Heart left ventricle (tissue), 16 donors: ENCODE measurements at regions not wholly inside any gene's neighbourhood (a gene's known extent, or its start where the extent isn't known, plus 50 kb on each side); places are given as distances from the start of the nearest gene placed in this dataset.

Experiments used
- ATAC-seq, 4 donors: fragments of 200-7000 bp; cut with Tn5 transposase; one replicate each; pipeline ENCODE4 v1.9.1; 2020 to 2022; ENCODE audit warnings: moderate library complexity in 4 of 4, mild to moderate bottlenecking in 3 of 4, moderate number of reproducible peaks in 1 of 4
- DNase-seq, 5 donors: peaks; one replicate each; pipeline ENCODE4 v3.0.0-alpha.2; 2020
- H3K27ac ChIP-seq, 12 donors: fragments of 200-600 bp; sonication (generic) in 4 of 12; one replicate each; pipeline versions ENCODE4 v1.5.0 to v1.8.0; 2016 to 2022; ENCODE audit warnings: mild to moderate bottlenecking in 2 of 12
- H3K27me3 ChIP-seq, 9 donors: fragments of 200-600 bp; sonication (generic) in 2 of 9; one replicate each; pipeline versions ENCODE4 v1.5.1 to v1.8.0; 2016 to 2022; ENCODE audit warnings: mild to moderate bottlenecking in 3 of 9
- H3K36me3 ChIP-seq, 9 donors: fragments of 200-600 bp; sonication (generic) in 2 of 9; one replicate each; pipeline versions ENCODE4 v1.5.0 to v1.8.0; 2018 to 2022; ENCODE audit warnings: mild to moderate bottlenecking in 2 of 9
- H3K4me1 ChIP-seq, 12 donors: fragments of 200-600 bp; sonication (generic) in 4 of 12; one replicate each; pipeline versions ENCODE4 v1.5.0 to v1.8.0; 2016 to 2022; ENCODE audit warnings: mild to moderate bottlenecking in 3 of 12
- H3K4me3 ChIP-seq, 12 donors: fragments of 200-600 bp; sonication (generic) in 4 of 12; one replicate each; pipeline versions ENCODE4 v1.5.0 to v1.8.0; 2017 to 2022; ENCODE audit warnings: mild to moderate bottlenecking in 9 of 12, moderate library complexity in 4 of 12
- H3K9me3 ChIP-seq, 12 donors: fragments of 200-600 bp; sonication (generic) in 4 of 12; one replicate each; pipeline versions ENCODE4 v1.5.0 to v1.8.0; 2016 to 2022; ENCODE audit warnings: mild to moderate bottlenecking in 1 of 12
- CTCF ChIP-seq, 12 donors: fragments of 200-600 bp; sonication (generic) in 4 of 12; IDR thresholded peaks; one replicate each; pipeline versions ENCODE4 v1.5.0 to v1.8.0; 2018 to 2022; ENCODE audit warnings: antibody characterized with exemption in 12 of 12, mild to moderate bottlenecking in 5 of 12
- POLR2A ChIP-seq, 2 donors: fragments of 450-650 bp; IDR thresholded peaks; one replicate each; pipeline ENCODE4 v1.6.1; 2017; ENCODE audit warnings: antibody characterized with exemption in 2 of 2, mild to moderate bottlenecking in 2 of 2, moderate library complexity in 2 of 2
- WGBS, 4 donors: extraction: QIAGEN DNeasy Blood & Tissue Kit in 2 of 4; methylation state at CpG; one replicate each; pipeline versions ENCODE4 v1.1.5 to v1.1.7; 2013 to 2018; 5-methylcytosine and 5-hydroxymethylcytosine counted together
- intact Hi-C, 10 donors: fragments of 100-400 bp; cut with DNase I; formaldehyde crosslinking; loops; one replicate each; pipeline versions ENCODE4 v1.11.1 to v1.14.2; 2022
- donor health status: ischemic (EF 13 %, LVEDD 7.1; RV severe dilation, severe dysfunction).
- donor health status: healthy with polysubstance abuse.
- donor health status: DM: no; HTN: yes; CAD: no.
- donor health status: DM: no; HTN: no; CAD: no.
- donor health status: ischemic (EF 25% LVEDD 6.9; RV normal size, moderate dysfunction).
- donor health status: ischemic (EF 25% LVEDD 5.7; RV mildly dilated, moderate dysfunction).
- donor health status: healthy.
- donor health status: DM: yes; HTN: yes; CAD: no.
- donor health status: ischemic (EF 35%, LVEDD 5.7; RV mildly dilated, moderate dysfunction).
- donor health status: nonischemic (EF 11% LVEDD 7.7; RV severe dilation, severe dysfunction).
- donor health status: DM: yes; HTN: yes; CAD: no.
- donor health status: PGD.
- donor health status: ischemic (EF 29% LVEDD 5.4; RV normal size, mild dysfunction).
- donor health status: nonischemic (EF 23%, LVEDD 6.1; RV moderate dilation, normal function).

DNA sequence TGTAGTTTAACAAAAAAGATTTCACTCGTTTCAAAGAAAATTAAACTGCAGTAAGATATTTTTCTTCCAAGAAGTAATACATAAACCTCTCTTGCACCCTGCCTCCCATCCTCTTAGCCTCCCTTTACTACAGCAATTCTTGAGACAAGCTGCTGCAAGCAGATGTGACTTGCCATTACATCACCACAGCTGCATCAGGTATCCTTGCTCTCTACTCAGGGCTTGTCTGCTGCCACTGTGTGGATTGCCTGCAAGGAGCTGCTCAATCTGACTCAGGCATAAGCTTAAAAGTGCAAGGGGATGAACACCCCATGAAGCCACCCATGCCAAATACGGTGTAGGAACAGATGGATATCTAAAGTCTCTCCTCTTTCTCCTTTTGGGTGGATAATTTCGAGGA lies 609.9 kb downstream of the DNAJB9 start:
- peaks cover 0 to 20% (median 2%) of the 10 kb centered on the region in 12 donors for H3K9me3 ChIP-seq
- WGBS, 4 donors, result 69 to 83% (median 73%) methylated on average over 3 of the region's 3 CpGs
- TF ChIP-seq POLR2A (IDR thresholded peaks at IDR 0.05) (no peak), CTCF (IDR thresholded peaks at IDR 0.05) (no peak)

DNA sequence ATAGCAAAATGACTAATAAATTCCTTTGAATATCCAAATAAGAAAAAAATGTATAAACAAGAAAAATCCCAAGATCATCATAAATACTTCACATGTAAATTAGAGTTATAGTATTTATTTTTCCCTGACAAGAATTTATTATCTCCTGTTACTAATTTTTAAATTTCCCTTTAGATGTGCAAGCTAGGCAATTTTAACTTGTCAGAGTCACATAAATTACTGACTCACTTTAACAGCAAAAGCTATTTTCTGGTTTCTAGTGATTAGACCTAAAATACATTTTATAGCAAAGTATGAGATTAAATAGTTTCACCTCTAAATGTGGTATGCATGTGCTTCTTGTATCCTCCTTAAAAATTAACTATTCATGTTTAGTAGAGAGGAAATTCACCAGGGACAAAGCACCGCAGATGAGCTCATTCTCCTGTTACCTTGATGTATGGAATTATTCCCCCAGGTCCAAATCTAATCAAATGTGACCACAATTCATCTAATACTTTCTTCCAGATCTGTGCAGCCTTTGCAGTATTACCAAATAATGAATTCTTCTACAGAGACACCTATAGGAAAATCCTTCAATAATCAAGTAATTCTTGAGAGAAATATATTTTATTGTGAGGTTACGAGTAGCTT lies 621.2 kb downstream of the DNAJB9 start:
- H3K27me3 ChIP-seq, result no peaks in the 10 kb centered on the region
- WGBS, 4 donors, result 78 to 93% (median 81%) methylated on average over 2 of the region's 2 CpGs
- H3K36me3 ChIP-seq, result no peaks in the 10 kb centered on the region
- intact Hi-C loops, result no loop called here
- ATAC-seq, result no peak
- no peak overlapping the region for H3K27ac ChIP-seq
- H3K4me3 ChIP-seq, result no peak overlapping the region
- TF ChIP-seq POLR2A (IDR thresholded peaks at IDR 0.05) (no peak), CTCF (IDR thresholded peaks at IDR 0.05) (no peak)
- no peaks in the 10 kb centered on the region for H3K4me1 ChIP-seq
- no peak for DNase-seq
- H3K9me3 ChIP-seq, result peaks cover 0 to 8% (median 0%) of the 10 kb centered on the region in 12 donors

More for the DNA sequence above, 609.9 kb downstream of the DNAJB9 start:
- DNase-seq, result no peak
- H3K4me3 ChIP-seq, result no peak overlapping the region
- no peak for ATAC-seq
- intact Hi-C loops, result no loop called here
- H3K27ac ChIP-seq, result no peak overlapping the region
- H3K27me3 ChIP-seq, result no peaks in the 10 kb centered on the region
- no peaks in the 10 kb centered on the region for H3K4me1 ChIP-seq
- no peaks in the 10 kb centered on the region for H3K36me3 ChIP-seq

DNA sequence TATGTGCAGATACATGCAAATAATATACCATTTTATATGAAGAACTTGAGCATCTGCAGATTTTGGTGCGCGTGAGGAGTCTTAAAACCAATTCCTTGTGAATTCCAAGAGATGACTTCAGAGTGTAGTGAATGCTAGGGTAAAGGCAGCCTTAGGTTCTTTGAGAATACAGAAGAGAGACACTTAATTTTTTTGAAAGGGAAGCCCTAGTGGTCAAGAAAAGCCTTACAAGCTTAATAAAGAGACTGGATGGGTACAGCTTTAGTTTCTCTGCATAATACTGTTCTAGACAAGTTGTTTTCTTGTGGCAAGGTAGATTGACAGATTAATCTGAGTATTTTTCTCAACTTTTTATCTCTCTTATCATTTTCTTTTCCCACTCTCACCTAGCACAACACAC lies 636.5 kb downstream of the DNAJB9 start:
- no peak for DNase-seq
- TF ChIP-seq CTCF (IDR thresholded peaks at IDR 0.05) (peak in 1 of 12 donors; percentile 17), POLR2A (IDR thresholded peaks at IDR 0.05) (no peak)
- peaks cover 0 to 30% (median 8%) of the 10 kb centered on the region in 12 donors for H3K9me3 ChIP-seq
- 92 to 97% (median 96%) methylated on average over 2 of the region's 2 CpGs for WGBS, 4 donors
- intact Hi-C loops, result no loop called here
- no peak overlapping the region for H3K4me3 ChIP-seq
- no peaks in the 10 kb centered on the region for H3K4me1 ChIP-seq
- H3K36me3 ChIP-seq, result no peaks in the 10 kb centered on the region
- H3K27ac ChIP-seq, result no peak overlapping the region
- no peaks in the 10 kb centered on the region for H3K27me3 ChIP-seq
- ATAC-seq, result no peak

DNA sequence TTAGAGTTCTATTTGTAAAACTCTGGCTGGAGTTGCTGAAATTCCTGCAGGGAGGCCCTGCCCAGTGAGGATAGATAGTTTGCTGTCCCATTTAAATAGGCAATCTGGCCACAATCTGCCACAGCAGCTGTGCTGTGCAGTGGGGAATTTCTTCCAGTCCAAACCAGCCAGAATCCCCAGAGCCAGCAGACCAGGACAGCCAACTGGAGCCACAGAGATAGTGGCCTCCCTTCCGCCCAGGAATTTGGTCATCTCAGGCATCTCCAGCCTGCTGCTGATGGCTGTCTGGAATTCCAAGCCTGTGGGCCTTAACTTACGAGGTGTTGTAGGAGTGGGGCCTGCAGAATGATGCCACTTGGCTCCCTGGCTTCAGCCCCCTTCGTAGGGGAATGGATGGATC lies 643.4 kb downstream of the DNAJB9 start:
- H3K27ac ChIP-seq, result no peak overlapping the region
- no peaks in the 10 kb centered on the region for H3K27me3 ChIP-seq
- H3K9me3 ChIP-seq, result peaks cover 0 to 12% (median 0%) of the 10 kb centered on the region in 12 donors
- intact Hi-C loops, result no loop called here
- TF ChIP-seq POLR2A (IDR thresholded peaks at IDR 0.05), result no peak
- no peak for TF ChIP-seq CTCF (IDR thresholded peaks at IDR 0.05)
- H3K4me1 ChIP-seq, result no peaks in the 10 kb centered on the region
- DNase-seq, result no peak
- H3K36me3 ChIP-seq, result no peaks in the 10 kb centered on the region
- 39 to 57% (median 51%) methylated on average over 3 of the region's 3 CpGs for WGBS, 4 donors
- no peak overlapping the region for H3K4me3 ChIP-seq
- no peak for ATAC-seq
